GM12878 (cell line): ENCODE measurements at regions not wholly inside any gene's neighbourhood (a gene's known extent, or its start where the extent isn't known, plus 50 kb on each side); places are given as distances from the start of the nearest gene placed in this dataset.

ENCODE experiments used
- ATAC-seq: fragments of 200-7000 bp; cut with Tn5 transposase; 3 replicates; pipeline ENCODE4 v1.9.1; 2020; ENCODE audit warnings: mild to moderate bottlenecking, moderate library complexity
- BruUV-seq: library from RNA; stranded (reverse); fragments of 400-500 nt; replicated peaks from 2 replicates; lab custom pipeline; 2021; lab: Mats Ljungman, UMichigan
- CTCF ChIA-PET: fragments of 300-600 bp; sonication (Branson Sonifier 250); formaldehyde crosslinking; extraction: SDS; loops from one replicate; lab custom pipeline; 2021; ENCODE audit warnings: inconsistent platforms; lab: Yijun Ruan, JAX
- POLR2A ChIA-PET: fragments of 350-600 bp; formaldehyde crosslinking; extraction: SDS; loops from one replicate; lab custom pipeline; 2021; ENCODE audit warnings: inconsistent platforms; lab: Charles Lee
- RAD21 ChIA-PET: fragments of 300-600 bp; sonication (Branson Sonifier 250); formaldehyde crosslinking; loops from one replicate; lab custom pipeline; 2023; ENCODE audit warnings: antibody characterized with exemption; ENCODE audit not compliant: unreplicated experiment; lab: Charles Lee
- SMC1A ChIA-PET: fragments of 300-600 bp; sonication (Branson Sonifier 250); formaldehyde crosslinking; loops from one replicate; lab custom pipeline; 2023; ENCODE audit not compliant: unreplicated experiment, uncharacterized antibody; lab: Charles Lee
- DNase-seq: peaks from one replicate; pipeline ENCODE4 v3.0.0-alpha.2; 2011; ENCODE audit warnings: low read depth, low spot score
- FAIRE-seq: peaks from 3 replicates; lab custom pipeline; 2011; peaks lifted over from hg19 to GRCh38; lab: Jason Lieb, UNC
- H2AFZ ChIP-seq: 2 replicates; pipeline ENCODE4 v1.6.0; 2011; ENCODE audit warnings: low read depth, low read length, control low read depth; ENCODE audit not compliant: control insufficient read depth
- H3K27ac ChIP-seq: 2 replicates; pipeline ENCODE4 v1.5.1; 2011; ENCODE audit warnings: control low read depth; ENCODE audit not compliant: control insufficient read depth, insufficient read depth
- H3K27me3 ChIP-seq, 2 experiments: replicated peaks in 1 of 2; 2 replicates each; pipeline versions ENCODE4 v1.6.0 to v1.6.1; 2011; ENCODE audit warnings: low read length in 1 of 2; ENCODE audit not compliant: control insufficient read depth in 2 of 2, insufficient read depth in 2 of 2
- H3K36me3 ChIP-seq, 2 experiments: 2 replicates each; pipeline ENCODE4 v1.5.1; 2011; ENCODE audit warnings: low read length in 1 of 2; ENCODE audit not compliant: control insufficient read depth in 2 of 2, insufficient read depth in 2 of 2
- H3K4me1 ChIP-seq: 2 replicates; pipeline ENCODE4 v1.6.1; 2011; ENCODE audit warnings: mild to moderate bottlenecking, low read length, moderate library complexity, mixed read lengths; ENCODE audit not compliant: control insufficient read depth, insufficient read depth
- H3K4me2 ChIP-seq: 2 replicates; pipeline ENCODE4 v1.6.0; 2011; ENCODE audit warnings: control low read depth; ENCODE audit not compliant: control insufficient read depth, insufficient read depth
- H3K4me3 ChIP-seq: fragments of 200-600 bp; sonication (generic); 2 replicates; pipeline ENCODE4 v1.5.1; 2016
- H3K79me2 ChIP-seq: 2 replicates; pipeline ENCODE4 v1.6.0; 2011; ENCODE audit warnings: low read length; ENCODE audit not compliant: control insufficient read depth, insufficient read depth
- H3K9ac ChIP-seq: 2 replicates; pipeline ENCODE4 v1.8.0; 2011; ENCODE audit warnings: low read length, control low read depth, mixed read lengths; ENCODE audit not compliant: control insufficient read depth, insufficient read depth
- H3K9me3 ChIP-seq: replicated peaks from 3 replicates; pipeline ENCODE4 v1.5.1; 2011; ENCODE audit warnings: mild to moderate bottlenecking, low read length; ENCODE audit not compliant: control insufficient read depth, insufficient read depth
- H4K20me1 ChIP-seq: 2 replicates; pipeline ENCODE4 v1.6.0; 2011; ENCODE audit not compliant: control insufficient read depth, insufficient read depth
- BCL11A ChIP-seq: IDR thresholded peaks from 2 replicates; pipeline ENCODE4 v1.6.1; 2011; ENCODE audit warnings: low read depth, low read length
- GABPA ChIP-seq: IDR thresholded peaks from 2 replicates; pipeline ENCODE4 v1.6.1; 2014; ENCODE audit warnings: antibody characterized with exemption, low read depth, mild to moderate bottlenecking, inconsistent platforms
- POLR2A ChIP-seq: IDR thresholded peaks from 2 replicates; pipeline ENCODE4 v1.6.1; 2011; ENCODE audit warnings: low read depth, mild to moderate bottlenecking, low read length
- ZNF384 ChIP-seq: IDR thresholded peaks from 2 replicates; pipeline ENCODE4 v1.6.1; 2012; ENCODE audit warnings: low read depth, mild to moderate bottlenecking, low read length, improper control_type of control experiment, borderline replicate concordance
- WGBS: methylation state at CpG from one replicate; pipeline ENCODE4 v1.1.6; 2016; ENCODE audit warnings: low lambda C conversion rate; ENCODE audit not compliant: insufficient replicate concordance, insufficient coverage; ENCODE audit errors: missing lambda C conversion rate; 5-methylcytosine and 5-hydroxymethylcytosine counted together
- in situ Hi-C: fragments of 300-500 bp; cut with MboI; formaldehyde crosslinking; loops from 9 replicates; pipeline ENCODE4 v1.14.3; 2018; ENCODE audit warnings: mixed read lengths
- intact Hi-C: fragments of 100-400 bp; cut with micrococcal nuclease; formaldehyde crosslinking; loops from one replicate; pipeline ENCODE4 v1.14.2; 2022; ENCODE audit not compliant: unreplicated experiment
- TF ChIP-seq, protein P1 (sequence below), 3 experiments: IDR thresholded peaks in 2 of 3; conservative IDR thresholded peaks in 1 of 3; 2 replicates each; pipeline ENCODE4 v1.5.1; 2011; ENCODE audit warnings: low read depth in 3 of 3, low read length in 3 of 3, mild to moderate bottlenecking in 3 of 3, control low read depth in 2 of 3, moderate library complexity in 2 of 3, inconsistent platforms in 1 of 3, mixed read lengths in 1 of 3; ENCODE audit not compliant: control insufficient read depth in 2 of 3, insufficient read depth in 1 of 3; ENCODE audit errors: extremely low read depth in 1 of 3

DNA sequence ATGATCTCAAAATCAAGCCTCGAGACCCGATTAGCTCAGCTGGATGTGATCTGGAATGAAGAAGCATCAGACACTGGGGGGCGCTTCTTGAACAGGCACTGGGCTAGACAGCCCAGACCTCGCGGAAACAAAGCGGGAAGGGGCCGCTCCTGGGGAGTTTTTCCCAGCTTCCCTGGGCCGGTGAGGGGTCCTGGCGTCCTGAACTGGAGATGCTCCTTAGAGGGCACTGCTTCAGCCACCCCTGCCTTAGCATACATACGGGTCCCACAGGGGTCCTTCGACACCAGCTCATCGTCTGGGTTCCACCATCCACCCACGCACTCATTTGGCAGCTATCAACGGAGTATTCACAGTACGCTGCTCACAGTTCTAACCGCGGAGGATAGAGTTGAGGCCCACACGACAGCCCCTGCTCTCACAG, 146.7 kb downstream of the TSN start:
- ChIA-PET SMC1A (interaction anchor here (1.0 to 1.6 kb wide), 3 partner anchors 68 to 168 kb away, joined by 3 to 10 read pairs (median 4); no protein-coding TSS in a partner anchor), RAD21 (interaction anchor here (1.0 to 1.3 kb wide), 3 partner anchors 11 to 70 kb away, joined by 3 to 4 read pairs (median 4); no protein-coding TSS in a partner anchor)
- H4K20me1 ChIP-seq: no peaks in the 10 kb centered on the region
- no peak for TF ChIP-seq ZNF384
- TF ChIP-seq BCL11A: no peak
- TF ChIP-seq GABPA: no peak
- TF ChIP-seq POLR2A: peak; percentile 34; the same call in 1 of the 2 replicates
- TF ChIP-seq, protein P1, sequence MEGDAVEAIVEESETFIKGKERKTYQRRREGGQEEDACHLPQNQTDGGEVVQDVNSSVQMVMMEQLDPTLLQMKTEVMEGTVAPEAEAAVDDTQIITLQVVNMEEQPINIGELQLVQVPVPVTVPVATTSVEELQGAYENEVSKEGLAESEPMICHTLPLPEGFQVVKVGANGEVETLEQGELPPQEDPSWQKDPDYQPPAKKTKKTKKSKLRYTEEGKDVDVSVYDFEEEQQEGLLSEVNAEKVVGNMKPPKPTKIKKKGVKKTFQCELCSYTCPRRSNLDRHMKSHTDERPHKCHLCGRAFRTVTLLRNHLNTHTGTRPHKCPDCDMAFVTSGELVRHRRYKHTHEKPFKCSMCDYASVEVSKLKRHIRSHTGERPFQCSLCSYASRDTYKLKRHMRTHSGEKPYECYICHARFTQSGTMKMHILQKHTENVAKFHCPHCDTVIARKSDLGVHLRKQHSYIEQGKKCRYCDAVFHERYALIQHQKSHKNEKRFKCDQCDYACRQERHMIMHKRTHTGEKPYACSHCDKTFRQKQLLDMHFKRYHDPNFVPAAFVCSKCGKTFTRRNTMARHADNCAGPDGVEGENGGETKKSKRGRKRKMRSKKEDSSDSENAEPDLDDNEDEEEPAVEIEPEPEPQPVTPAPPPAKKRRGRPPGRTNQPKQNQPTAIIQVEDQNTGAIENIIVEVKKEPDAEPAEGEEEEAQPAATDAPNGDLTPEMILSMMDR (IDR thresholded peaks at IDR 0.05 in 2 of 3, conservative IDR thresholded peaks at IDR 0.05 in 1 of 3; ENCODE audit: control insufficient read depth in 2 of 3, extremely low read depth in 1 of 3, insufficient read depth in 1 of 3, low read depth in 3 of 3, low read length in 3 of 3): peak in 2 of 3 experiments; percentile 8 to 29; a peak in 1 of 6 replicates
- TF ChIP-seq, all 136 proteins: peak for 2
- DNase-seq (no peak), FAIRE-seq (no peak), ATAC-seq (no peak)
- intact Hi-C loops: no loop called here
- Histone ChIP-seq H3K4me3 (no peak overlapping the region), H3K79me2 (no peaks in the 10 kb centered on the region), H3K27ac (no peak overlapping the region), H2AFZ (no peak overlapping the region), H3K36me3 (no peaks in the 10 kb centered on the region), H3K4me1 (no peaks in the 10 kb centered on the region), H3K4me2 (no peak overlapping the region), H3K9me3 (no peaks in the 10 kb centered on the region), H3K9ac (no peak overlapping the region), H3K27me3 (peaks cover 0 to 3% of the 10 kb centered on the region in 2 experiments; a peak in 2 of 4 replicates)
- 49% methylated on average over 18 of the region's 18 CpGs for WGBS
- in situ Hi-C loops: no loop called here
- no TSS peak for BruUV-seq
- POLR2A ChIA-PET: no interaction called here
- CTCF ChIA-PET: interaction anchor here (0.7 to 2.0 kb wide), 7 partner anchors 14 to 234 kb away, joined by 3 to 10 read pairs (median 3); no protein-coding TSS in a partner anchor
